ENCODE measurements at regions not wholly inside any gene's neighbourhood (a gene's known extent, or its start where the extent isn't known, plus 50 kb on each side); places are given as distances from the start of the nearest gene placed in this dataset.

GRCh38 chr5:117463881-117464570 lies 889.4 kb upstream of the SEMA6A start:
- H3K27ac Mint-ChIP-seq, result no peak overlapping the region
- H3K27ac ChIP-seq, result no peak overlapping the region
- H3K4me3 ChIP-seq, result no peak overlapping the region
- no peaks in the 10 kb centered on the region for H3K9me3 Mint-ChIP-seq
- no peak for DNase-seq (ENCODE audit: low spot score)
- no peaks in the 10 kb centered on the region for H3K36me3 Mint-ChIP-seq
- H3K4me1 ChIP-seq, result no peaks in the 10 kb centered on the region
- H3K4me3 Mint-ChIP-seq, result no peak overlapping the region
- H2AFZ ChIP-seq (replicated peaks), result no peak overlapping the region
- TF ChIP-seq EZH2phosphoT487 (IDR thresholded peaks at IDR 0.05), result no peak
- TF ChIP-seq CTCF (IDR thresholded peaks at IDR 0.05), result no peak
- TF ChIP-seq EZH2 (IDR thresholded peaks at IDR 0.05), result no peak
- H3F3A ChIP-seq (ENCODE audit: low read depth), result no peaks in the 10 kb centered on the region
- no peak overlapping the region for H3K9ac ChIP-seq
- no peaks in the 10 kb centered on the region for H3K27me3 Mint-ChIP-seq (ENCODE audit: insufficient read depth, low read depth)
- H3K4me1 Mint-ChIP-seq, result peaks cover 3% of the 10 kb centered on the region
- H3K36me3 ChIP-seq, result no peaks in the 10 kb centered on the region
- H3K4me2 ChIP-seq, result no peak overlapping the region
- H4K20me1 ChIP-seq (ENCODE audit: low read depth), result no peaks in the 10 kb centered on the region
- no peaks in the 10 kb centered on the region for H3K9me3 ChIP-seq (ENCODE audit: low read depth)
- H3K79me2 ChIP-seq (ENCODE audit: low read depth), result no peaks in the 10 kb centered on the region
- no peaks in the 10 kb centered on the region for H3K27me3 ChIP-seq

GRCh38 chr5:117461966-117462365 lies 887.3 kb upstream of the SEMA6A start:
- DNase-seq (ENCODE audit: low spot score), result no peak
- no peaks in the 10 kb centered on the region for H3K27me3 ChIP-seq
- no peak overlapping the region for H3K4me3 ChIP-seq
- H3K27me3 Mint-ChIP-seq (ENCODE audit: insufficient read depth, low read depth), result no peaks in the 10 kb centered on the region
- no peaks in the 10 kb centered on the region for H3K4me1 ChIP-seq
- no peaks in the 10 kb centered on the region for H4K20me1 ChIP-seq (ENCODE audit: low read depth)
- H3K9ac ChIP-seq, result no peak overlapping the region
- H3K27ac ChIP-seq, result no peak overlapping the region
- TF ChIP-seq EZH2 (IDR thresholded peaks at IDR 0.05) (no peak), CTCF (IDR thresholded peaks at IDR 0.05) (no peak), EZH2phosphoT487 (IDR thresholded peaks at IDR 0.05) (no peak)
- no peaks in the 10 kb centered on the region for H3F3A ChIP-seq (ENCODE audit: low read depth)
- no peak overlapping the region for H3K4me2 ChIP-seq
- no peaks in the 10 kb centered on the region for H3K36me3 ChIP-seq
- no peak overlapping the region for H2AFZ ChIP-seq (replicated peaks)
- H3K9me3 ChIP-seq (ENCODE audit: low read depth), result no peaks in the 10 kb centered on the region
- H3K27ac Mint-ChIP-seq, result no peak overlapping the region
- H3K36me3 Mint-ChIP-seq, result no peaks in the 10 kb centered on the region
- H3K9me3 Mint-ChIP-seq, result no peaks in the 10 kb centered on the region
- H3K79me2 ChIP-seq (ENCODE audit: low read depth), result no peaks in the 10 kb centered on the region
- no peak overlapping the region for H3K4me3 Mint-ChIP-seq
- H3K4me1 Mint-ChIP-seq, result peaks cover 3% of the 10 kb centered on the region

GRCh38 chr5:117461403-117461802 lies 886.8 kb upstream of the SEMA6A start:
- Histone ChIP-seq H4K20me1 (ENCODE audit: low read depth) (no peaks in the 10 kb centered on the region), H3K4me1 (no peaks in the 10 kb centered on the region), H2AFZ (replicated peaks) (no peak overlapping the region), H3K27ac (no peak overlapping the region), H3K36me3 (no peaks in the 10 kb centered on the region), H3K4me2 (no peak overlapping the region), H3K79me2 (ENCODE audit: low read depth) (no peaks in the 10 kb centered on the region), H3K9ac (no peak overlapping the region), H3K27me3 (no peaks in the 10 kb centered on the region), H3K4me3 (no peak overlapping the region), H3K9me3 (ENCODE audit: low read depth) (no peaks in the 10 kb centered on the region), H3F3A (ENCODE audit: low read depth) (no peaks in the 10 kb centered on the region)
- H3K36me3 Mint-ChIP-seq, result no peaks in the 10 kb centered on the region
- no peak overlapping the region for H3K27ac Mint-ChIP-seq
- TF ChIP-seq CTCF (IDR thresholded peaks at IDR 0.05) (no peak), EZH2 (IDR thresholded peaks at IDR 0.05) (no peak), EZH2phosphoT487 (IDR thresholded peaks at IDR 0.05) (no peak)
- DNase-seq (ENCODE audit: low spot score), result no peak
- peaks cover 3% of the 10 kb centered on the region for H3K4me1 Mint-ChIP-seq
- no peak overlapping the region for H3K4me3 Mint-ChIP-seq
- H3K9me3 Mint-ChIP-seq, result no peaks in the 10 kb centered on the region
- no peaks in the 10 kb centered on the region for H3K27me3 Mint-ChIP-seq (ENCODE audit: insufficient read depth, low read depth)

Data from neural progenitor cell (in vitro differentiated cells).